ENCODE measurements at regions not wholly inside any gene's neighbourhood (a gene's known extent, or its start where the extent isn't known, plus 50 kb on each side); places are given as distances from the start of the nearest gene placed in this dataset.

GRCh38 chr2:67039517-67040103 lies 357.5 kb upstream of the ETAA1 start:
- H3K36me3 ChIP-seq (ENCODE audit: control insufficient read depth, insufficient read depth, low read length), result no peaks in the 10 kb centered on the region
- no peak for DNase-seq (ENCODE audit: low read depth)
- no peak overlapping the region for H3K4me3 ChIP-seq (ENCODE audit: low read depth, low read length)
- no peaks in the 10 kb centered on the region for H3K27me3 ChIP-seq (ENCODE audit: control insufficient read depth, insufficient read depth, low read length)
- TF ChIP-seq CTCF (IDR thresholded peaks at IDR 0.05; ENCODE audit: insufficient read depth, low read length, poor library complexity, severe bottlenecking), result no peak

GRCh38 chr2:67041051-67041450 lies 356.1 kb upstream of the ETAA1 start:
- no peak for DNase-seq (ENCODE audit: low read depth)
- H3K36me3 ChIP-seq (ENCODE audit: control insufficient read depth, insufficient read depth, low read length), result no peaks in the 10 kb centered on the region
- H3K27me3 ChIP-seq (ENCODE audit: control insufficient read depth, insufficient read depth, low read length), result no peaks in the 10 kb centered on the region
- no peak overlapping the region for H3K4me3 ChIP-seq (ENCODE audit: low read depth, low read length)
- TF ChIP-seq CTCF (IDR thresholded peaks at IDR 0.05; ENCODE audit: insufficient read depth, low read length, poor library complexity, severe bottlenecking), result no peak

- no peaks in the 10 kb centered on the region for H3K27me3 ChIP-seq (ENCODE audit: control insufficient read depth, insufficient read depth, low read length)
- DNase-seq (ENCODE audit: low read depth), result no peak
These were observed 353.2 kb upstream of the ETAA1 start for GRCh38 chr2:67043781-67044478.

GRCh38 chr2:67046591-67046990 lies 350.5 kb upstream of the ETAA1 start:
- Histone ChIP-seq H3K36me3 (ENCODE audit: control insufficient read depth, insufficient read depth, low read length) (no peaks in the 10 kb centered on the region), H3K27me3 (ENCODE audit: control insufficient read depth, insufficient read depth, low read length) (no peaks in the 10 kb centered on the region), H3K4me3 (ENCODE audit: low read depth, low read length) (no peak overlapping the region)
- no peak for TF ChIP-seq CTCF (IDR thresholded peaks at IDR 0.05; ENCODE audit: insufficient read depth, low read length, poor library complexity, severe bottlenecking)
- no peak for DNase-seq (ENCODE audit: low read depth)

More at GRCh38 chr2:67043781-67044478, 353.2 kb upstream of the ETAA1 start:
- H3K4me3 ChIP-seq (ENCODE audit: low read depth, low read length), result no peak overlapping the region
- no peaks in the 10 kb centered on the region for H3K36me3 ChIP-seq (ENCODE audit: control insufficient read depth, insufficient read depth, low read length)
- TF ChIP-seq CTCF (IDR thresholded peaks at IDR 0.05; ENCODE audit: insufficient read depth, low read length, poor library complexity, severe bottlenecking), result no peak

- Histone ChIP-seq H3K36me3 (ENCODE audit: control insufficient read depth, insufficient read depth, low read length) (no peaks in the 10 kb centered on the region), H3K4me3 (ENCODE audit: low read depth, low read length) (no peak overlapping the region), H3K27me3 (ENCODE audit: control insufficient read depth, insufficient read depth, low read length) (no peaks in the 10 kb centered on the region)
- DNase-seq (ENCODE audit: low read depth), result no peak
- peak; percentile 9 for TF ChIP-seq CTCF (IDR thresholded peaks at IDR 0.05; ENCODE audit: insufficient read depth, low read length, poor library complexity, severe bottlenecking)
These were observed 348.8 kb upstream of the ETAA1 start for GRCh38 chr2:67048314-67048713.

GRCh38 chr2:67050622-67051021 lies 346.5 kb upstream of the ETAA1 start:
- no peak overlapping the region for H3K4me3 ChIP-seq (ENCODE audit: low read depth, low read length)
- no peaks in the 10 kb centered on the region for H3K36me3 ChIP-seq (ENCODE audit: control insufficient read depth, insufficient read depth, low read length)
- TF ChIP-seq CTCF (IDR thresholded peaks at IDR 0.05; ENCODE audit: insufficient read depth, low read length, poor library complexity, severe bottlenecking), result no peak
- no peaks in the 10 kb centered on the region for H3K27me3 ChIP-seq (ENCODE audit: control insufficient read depth, insufficient read depth, low read length)
- DNase-seq (ENCODE audit: low read depth), result no peak
